Activated CD8-positive, alpha-beta T cell treated with anti-CD3 and anti-CD28 coated beads for 36 hours (primary cell): ENCODE measurements at regions not wholly inside any gene's neighbourhood (a gene's known extent, or its start where the extent isn't known, plus 50 kb on each side); places are given as distances from the start of the nearest gene placed in this dataset.

Experiments used
- ATAC-seq: fragments of 200-7000 bp; cut with Tn5 transposase; one replicate; pipeline ENCODE4 v1.10.0; 2021; ENCODE audit warnings: mild to moderate bottlenecking, moderate library complexity
- CTCF ChIA-PET: fragments of 350-600 bp; sonication (Branson Sonifier 250); formaldehyde crosslinking; loops from one replicate; lab custom pipeline; 2021; ENCODE audit warnings: antibody characterized with exemption; lab: Charles Lee
- POLR2A ChIA-PET: fragments of 350-600 bp; sonication (Branson Sonifier 250); formaldehyde crosslinking; loops from one replicate; lab custom pipeline; 2021; ENCODE audit warnings: antibody characterized with exemption; lab: Charles Lee
- DNase-seq: peaks from one replicate; pipeline ENCODE4 v3.0.0-alpha.2; 2020
- H3K27ac Mint-ChIP-seq: one replicate; pipeline ENCODE4 v1.8.0; 2021; ENCODE audit warnings: mild to moderate bottlenecking, mixed read lengths
- H3K27me3 Mint-ChIP-seq: one replicate; pipeline ENCODE4 v1.8.0; 2021; ENCODE audit warnings: mixed read lengths
- H3K36me3 Mint-ChIP-seq: one replicate; pipeline ENCODE4 v1.8.0; 2021; ENCODE audit warnings: low read depth, mixed read lengths
- H3K4me1 Mint-ChIP-seq: one replicate; pipeline ENCODE4 v1.8.0; 2021; ENCODE audit warnings: low read depth, mixed read lengths
- H3K4me3 Mint-ChIP-seq: one replicate; pipeline ENCODE4 v1.8.0; 2021; ENCODE audit warnings: mild to moderate bottlenecking, moderate library complexity, mixed read lengths
- H3K9me3 Mint-ChIP-seq: one replicate; pipeline ENCODE4 v1.8.0; 2021; ENCODE audit warnings: mixed read lengths
- CTCF ChIP-seq: fragments of 200-600 bp; IDR thresholded peaks from one replicate; pipeline ENCODE4 v1.8.0; 2022; ENCODE audit warnings: antibody characterized with exemption, mild to moderate bottlenecking
- intact Hi-C: fragments of 100-400 bp; cut with micrococcal nuclease; formaldehyde crosslinking; loops from one replicate; pipeline ENCODE4 v1.10.0; 2022

- H3K4me1 Mint-ChIP-seq: no peaks in the 10 kb centered on the region
- H3K4me3 Mint-ChIP-seq: no peak overlapping the region
- ATAC-seq: no peak
- intact Hi-C loops: no loop called here
- H3K36me3 Mint-ChIP-seq: no peaks in the 10 kb centered on the region
- CTCF ChIA-PET: no interaction called here
- no peak for TF ChIP-seq CTCF
- POLR2A ChIA-PET: no interaction called here
- no peaks in the 10 kb centered on the region for H3K9me3 Mint-ChIP-seq
- no peak for DNase-seq
- H3K27me3 Mint-ChIP-seq: peaks cover 4% of the 10 kb centered on the region
- H3K27ac Mint-ChIP-seq: no peak overlapping the region
Measured at GRCh38 chr11:130578738-130579368, 130.4 kb downstream of the ADAMTS15 start.

- Mint-ChIP-seq H3K4me3 (no peak overlapping the region), H3K9me3 (no peaks in the 10 kb centered on the region), H3K27ac (no peak overlapping the region), H3K27me3 (peaks cover 4% of the 10 kb centered on the region), H3K4me1 (no peaks in the 10 kb centered on the region), H3K36me3 (no peaks in the 10 kb centered on the region)
- ATAC-seq: no peak
- no peak for DNase-seq
- ChIA-PET CTCF (no interaction called here), POLR2A (no interaction called here)
- intact Hi-C loops: no loop called here
- no peak for TF ChIP-seq CTCF
Measured at GRCh38 chr11:130580372-130580771, 131.9 kb downstream of the ADAMTS15 start.

- H3K27me3 Mint-ChIP-seq: peaks cover 4% of the 10 kb centered on the region
- no peak overlapping the region for H3K27ac Mint-ChIP-seq
- H3K4me1 Mint-ChIP-seq: no peaks in the 10 kb centered on the region
- intact Hi-C loops: no loop called here
- H3K4me3 Mint-ChIP-seq: no peak overlapping the region
- no peak for DNase-seq
- TF ChIP-seq CTCF: no peak
- no peaks in the 10 kb centered on the region for H3K9me3 Mint-ChIP-seq
- CTCF ChIA-PET: no interaction called here
- no peak for ATAC-seq
- no peaks in the 10 kb centered on the region for H3K36me3 Mint-ChIP-seq
- POLR2A ChIA-PET: no interaction called here
Measured at GRCh38 chr11:130580891-130581492, 132.5 kb downstream of the ADAMTS15 start.

- H3K27ac Mint-ChIP-seq: no peak overlapping the region
- CTCF ChIA-PET: no interaction called here
- intact Hi-C loops: no loop called here
- TF ChIP-seq CTCF: no peak
- H3K36me3 Mint-ChIP-seq: no peaks in the 10 kb centered on the region
- H3K9me3 Mint-ChIP-seq: no peaks in the 10 kb centered on the region
- H3K4me3 Mint-ChIP-seq: no peak overlapping the region
- no peaks in the 10 kb centered on the region for H3K4me1 Mint-ChIP-seq
- peaks cover 4% of the 10 kb centered on the region for H3K27me3 Mint-ChIP-seq
- POLR2A ChIA-PET: no interaction called here
- no peak for DNase-seq
- no peak for ATAC-seq
Measured at GRCh38 chr11:130581646-130582045, 133.2 kb downstream of the ADAMTS15 start.

- no peak for DNase-seq
- intact Hi-C loops: no loop called here
- CTCF ChIA-PET: no interaction called here
- TF ChIP-seq CTCF: no peak
- Mint-ChIP-seq H3K4me3 (no peak overlapping the region), H3K9me3 (no peaks in the 10 kb centered on the region), H3K27ac (no peak overlapping the region), H3K36me3 (no peaks in the 10 kb centered on the region), H3K4me1 (no peaks in the 10 kb centered on the region), H3K27me3 (peaks cover 4% of the 10 kb centered on the region)
- ATAC-seq: no peak
- POLR2A ChIA-PET: no interaction called here
Measured at GRCh38 chr11:130582176-130582575, 133.7 kb downstream of the ADAMTS15 start.
